ENCODE measurements at regions not wholly inside any gene's neighbourhood (a gene's known extent, or its start where the extent isn't known, plus 50 kb on each side); places are given as distances from the start of the nearest gene placed in this dataset.
"Not testable (repeated sequence)": the region's sequence is repeated elsewhere in the genome, so short reads cannot be mapped to it uniquely, and the experiment has no call there.

DNA sequence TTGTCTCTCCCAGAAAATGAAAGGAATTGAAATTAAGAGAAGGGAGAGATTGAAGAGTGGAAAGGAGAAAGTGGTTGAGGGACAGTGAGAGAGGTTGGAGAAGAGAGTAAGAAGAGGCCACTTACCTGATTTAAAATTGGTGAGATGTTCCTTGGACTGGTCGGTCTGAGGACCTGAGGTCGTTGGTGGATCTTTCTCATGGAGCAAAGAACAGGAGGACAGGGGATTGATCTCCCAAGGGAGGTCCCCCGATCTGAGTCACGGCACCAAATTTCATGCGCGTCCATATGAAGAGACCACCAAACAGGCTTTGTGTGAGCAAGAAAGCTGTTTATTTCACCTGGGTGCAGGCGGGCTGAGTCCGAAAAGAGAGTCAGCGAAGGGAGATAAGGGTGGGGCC is 415.7 kb upstream of the EPHA7 start:
- POLR2A ChIA-PET; H3K27ac ChIP-seq (ENCODE audit: insufficient read depth in 1 of 2, low read depth in 1 of 2, low read length in 2 of 2, poor library complexity in 1 of 2, severe bottlenecking in 2 of 2); CTCF ChIA-PET; H3K4me3 ChIP-seq (ENCODE audit: control insufficient read depth in 1 of 7, extremely low read depth in 1 of 7, insufficient read depth in 4 of 7, low read depth in 2 of 7, low read length in 6 of 7); H3K9me3 ChIP-seq (ENCODE audit: control extremely low read depth in 1 of 5, control insufficient read depth in 4 of 5, insufficient read depth in 2 of 5, low read depth in 1 of 5, low read length in 4 of 5); H3K27me3 ChIP-seq (replicated peaks in 2 of 5; ENCODE audit: control insufficient read depth in 4 of 5, insufficient read depth in 5 of 5, low read length in 4 of 5); H3K36me3 ChIP-seq (ENCODE audit: control insufficient read depth in 4 of 4, insufficient read depth in 4 of 4, low read length in 3 of 4); DNase-seq; H3K4me1 ChIP-seq (ENCODE audit: control extremely low read depth in 1 of 4, control insufficient read depth in 4 of 4, insufficient read depth in 4 of 4, low read length in 3 of 4): not testable (repeated sequence)
- 80% methylated on average over 4 of the region's 9 CpGs for WGBS (ENCODE audit: insufficient coverage)

DNA sequence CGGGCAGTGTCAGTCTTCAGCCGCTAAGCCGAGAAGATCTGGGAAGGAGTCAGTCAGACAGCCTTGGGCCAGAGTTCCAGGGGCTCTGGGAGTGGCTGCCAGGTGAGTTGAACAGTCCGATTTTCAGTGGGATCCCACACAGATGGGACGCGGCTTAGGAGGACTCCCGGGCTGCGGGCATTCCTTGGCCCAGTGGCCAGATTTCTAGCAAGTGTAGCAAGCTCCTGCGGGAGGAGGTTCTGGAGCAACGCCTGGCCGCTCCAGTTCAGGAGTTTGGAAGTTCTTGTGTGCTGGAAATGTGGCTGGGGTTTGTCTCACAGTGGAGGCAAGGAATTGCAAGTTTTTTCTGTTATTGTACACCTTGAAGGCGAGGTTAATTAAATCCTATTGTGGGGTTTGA is 414.0 kb upstream of the EPHA7 start:
- H3K9me3 ChIP-seq (ENCODE audit: control extremely low read depth in 1 of 5, control insufficient read depth in 4 of 5, insufficient read depth in 2 of 5, low read depth in 1 of 5, low read length in 4 of 5); DNase-seq; H3K27me3 ChIP-seq (replicated peaks in 2 of 5; ENCODE audit: control insufficient read depth in 4 of 5, insufficient read depth in 5 of 5, low read length in 4 of 5); H3K4me3 ChIP-seq (ENCODE audit: control insufficient read depth in 1 of 7, extremely low read depth in 1 of 7, insufficient read depth in 4 of 7, low read depth in 2 of 7, low read length in 6 of 7); H3K4me1 ChIP-seq (ENCODE audit: control extremely low read depth in 1 of 4, control insufficient read depth in 4 of 4, insufficient read depth in 4 of 4, low read length in 3 of 4); H3K27ac ChIP-seq (ENCODE audit: insufficient read depth in 1 of 2, low read depth in 1 of 2, low read length in 2 of 2, poor library complexity in 1 of 2, severe bottlenecking in 2 of 2); POLR2A ChIA-PET; H3K36me3 ChIP-seq (ENCODE audit: control insufficient read depth in 4 of 4, insufficient read depth in 4 of 4, low read length in 3 of 4); CTCF ChIA-PET: not testable (repeated sequence)
- WGBS (ENCODE audit: insufficient coverage), result 93% methylated on average over 8 of the region's 12 CpGs

DNA sequence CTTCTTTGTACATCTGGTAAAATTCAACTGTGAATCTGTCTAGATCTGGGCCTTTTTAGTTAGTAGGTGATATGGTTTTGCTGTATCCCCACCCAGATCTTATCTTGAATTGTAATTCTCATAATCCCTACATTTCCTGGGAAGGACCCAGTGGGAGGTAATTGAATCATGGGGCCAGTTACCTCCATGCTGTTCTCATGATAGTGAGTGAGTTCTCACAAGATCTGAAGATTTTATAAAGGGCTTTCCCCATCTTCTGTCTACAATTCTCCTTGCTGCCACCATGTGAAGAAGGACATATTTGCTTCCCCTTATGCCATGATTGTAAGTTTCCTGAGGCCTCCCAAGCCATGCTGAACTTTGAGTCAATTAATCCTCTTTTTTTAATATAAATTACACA is 410.4 kb upstream of the EPHA7 start:
- H3K36me3 ChIP-seq (ENCODE audit: control insufficient read depth in 4 of 4, insufficient read depth in 4 of 4, low read length in 3 of 4); CTCF ChIA-PET; H3K27me3 ChIP-seq (replicated peaks in 2 of 5; ENCODE audit: control insufficient read depth in 4 of 5, insufficient read depth in 5 of 5, low read length in 4 of 5); H3K4me1 ChIP-seq (ENCODE audit: control extremely low read depth in 1 of 4, control insufficient read depth in 4 of 4, insufficient read depth in 4 of 4, low read length in 3 of 4); H3K4me3 ChIP-seq (ENCODE audit: control insufficient read depth in 1 of 7, extremely low read depth in 1 of 7, insufficient read depth in 4 of 7, low read depth in 2 of 7, low read length in 6 of 7); POLR2A ChIA-PET; H3K27ac ChIP-seq (ENCODE audit: insufficient read depth in 1 of 2, low read depth in 1 of 2, low read length in 2 of 2, poor library complexity in 1 of 2, severe bottlenecking in 2 of 2); DNase-seq; H3K9me3 ChIP-seq (ENCODE audit: control extremely low read depth in 1 of 5, control insufficient read depth in 4 of 5, insufficient read depth in 2 of 5, low read depth in 1 of 5, low read length in 4 of 5): not testable (repeated sequence)

DNA sequence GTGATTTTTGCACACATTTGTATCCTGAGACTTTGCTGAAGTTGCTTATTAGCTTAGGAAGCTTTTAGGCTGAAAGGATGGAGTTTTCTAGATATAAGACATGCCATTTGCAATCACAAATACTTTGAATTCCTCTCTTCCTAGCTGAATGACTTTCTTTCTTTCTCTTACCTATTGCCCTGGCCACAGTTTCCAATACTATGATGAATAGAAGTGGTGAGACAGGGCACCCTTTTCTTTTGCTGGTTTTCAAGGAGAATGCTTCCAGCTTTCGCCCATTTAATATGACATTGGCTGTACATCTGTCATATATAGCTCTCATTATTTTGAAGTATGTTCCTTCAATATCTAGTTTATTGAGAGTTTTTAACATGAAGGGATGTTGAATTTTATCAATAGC is 409.6 kb upstream of the EPHA7 start:
- H3K9me3 ChIP-seq (ENCODE audit: control extremely low read depth in 1 of 5, control insufficient read depth in 4 of 5, insufficient read depth in 2 of 5, low read depth in 1 of 5, low read length in 4 of 5), result no peaks in the 10 kb centered on the region
- H3K4me3 ChIP-seq (ENCODE audit: control insufficient read depth in 1 of 7, extremely low read depth in 1 of 7, insufficient read depth in 4 of 7, low read depth in 2 of 7, low read length in 6 of 7), result no peak overlapping the region
- H3K27ac ChIP-seq (ENCODE audit: insufficient read depth in 1 of 2, low read depth in 1 of 2, low read length in 2 of 2, poor library complexity in 1 of 2, severe bottlenecking in 2 of 2), result no peak overlapping the region
- H3K4me1 ChIP-seq (ENCODE audit: control extremely low read depth in 1 of 4, control insufficient read depth in 4 of 4, insufficient read depth in 4 of 4, low read length in 3 of 4), result no peaks in the 10 kb centered on the region
- CTCF ChIA-PET, result no interaction called here
- no peaks in the 10 kb centered on the region for H3K27me3 ChIP-seq (replicated peaks in 2 of 5; ENCODE audit: control insufficient read depth in 4 of 5, insufficient read depth in 5 of 5, low read length in 4 of 5)
- POLR2A ChIA-PET, result no interaction called here
- DNase-seq, result no peak
- no CpG with 5 or more reads among the region's 1 CpG for WGBS (ENCODE audit: insufficient coverage)
- no peaks in the 10 kb centered on the region for H3K36me3 ChIP-seq (ENCODE audit: control insufficient read depth in 4 of 4, insufficient read depth in 4 of 4, low read length in 3 of 4)

DNA sequence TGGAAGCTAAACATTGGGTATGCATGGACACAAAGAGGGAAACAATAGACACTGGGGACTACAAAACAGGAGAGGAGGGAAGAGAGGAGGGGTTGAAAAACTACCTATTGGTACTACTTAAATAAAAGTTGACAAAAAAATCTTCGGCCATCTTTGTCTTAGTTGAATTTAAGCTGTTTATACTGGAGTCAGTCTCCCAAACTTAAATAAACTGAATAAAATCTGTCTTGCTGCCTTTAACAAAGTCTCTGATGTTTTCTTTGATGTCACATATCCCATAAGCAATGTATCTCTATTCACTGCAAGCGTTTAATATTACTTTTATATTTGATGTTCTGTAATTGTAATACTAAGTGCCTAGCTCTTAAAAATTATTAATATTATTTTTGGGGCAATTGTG is 409.2 kb upstream of the EPHA7 start:
- no CpG with 5 or more reads among the region's 2 CpGs for WGBS (ENCODE audit: insufficient coverage)
- Histone ChIP-seq H3K9me3 (ENCODE audit: control extremely low read depth in 1 of 5, control insufficient read depth in 4 of 5, insufficient read depth in 2 of 5, low read depth in 1 of 5, low read length in 4 of 5) (no peaks in the 10 kb centered on the region), H3K27me3 (replicated peaks in 2 of 5; ENCODE audit: control insufficient read depth in 4 of 5, insufficient read depth in 5 of 5, low read length in 4 of 5) (no peaks in the 10 kb centered on the region), H3K27ac (ENCODE audit: insufficient read depth in 1 of 2, low read depth in 1 of 2, low read length in 2 of 2, poor library complexity in 1 of 2, severe bottlenecking in 2 of 2) (no peak overlapping the region), H3K4me1 (ENCODE audit: control extremely low read depth in 1 of 4, control insufficient read depth in 4 of 4, insufficient read depth in 4 of 4, low read length in 3 of 4) (no peaks in the 10 kb centered on the region), H3K4me3 (ENCODE audit: control insufficient read depth in 1 of 7, extremely low read depth in 1 of 7, insufficient read depth in 4 of 7, low read depth in 2 of 7, low read length in 6 of 7) (no peak overlapping the region), H3K36me3 (ENCODE audit: control insufficient read depth in 4 of 4, insufficient read depth in 4 of 4, low read length in 3 of 4) (no peaks in the 10 kb centered on the region)
- CTCF ChIA-PET, result no interaction called here
- POLR2A ChIA-PET, result no interaction called here
- DNase-seq, result no peak

DNA sequence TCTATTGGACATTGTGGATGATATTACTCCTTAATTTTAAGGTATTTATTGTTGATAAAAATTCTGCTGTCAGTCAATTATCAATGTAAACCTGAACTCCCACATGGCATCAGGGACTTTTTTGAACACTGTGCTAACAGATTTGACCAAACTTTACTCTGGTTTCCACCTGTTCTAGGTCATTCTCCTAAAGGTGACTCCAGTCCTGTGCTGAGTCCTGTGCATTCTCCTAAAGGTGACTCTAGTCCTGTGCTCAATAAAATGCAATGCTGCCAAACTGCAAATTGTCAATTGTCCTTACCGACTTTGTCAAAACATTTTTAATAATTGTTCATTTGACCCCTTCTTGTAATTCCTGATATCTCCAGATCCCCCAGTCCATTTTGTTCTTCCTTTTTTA is 408.4 kb upstream of the EPHA7 start:
- POLR2A ChIA-PET, result no interaction called here
- no peak for DNase-seq
- WGBS (ENCODE audit: insufficient coverage), result 100% methylated on average over 1 of the region's 1 CpG
- Histone ChIP-seq H3K27ac (ENCODE audit: insufficient read depth in 1 of 2, low read depth in 1 of 2, low read length in 2 of 2, poor library complexity in 1 of 2, severe bottlenecking in 2 of 2) (no peak overlapping the region), H3K36me3 (ENCODE audit: control insufficient read depth in 4 of 4, insufficient read depth in 4 of 4, low read length in 3 of 4) (no peaks in the 10 kb centered on the region), H3K4me3 (ENCODE audit: control insufficient read depth in 1 of 7, extremely low read depth in 1 of 7, insufficient read depth in 4 of 7, low read depth in 2 of 7, low read length in 6 of 7) (no peak overlapping the region), H3K27me3 (replicated peaks in 2 of 5; ENCODE audit: control insufficient read depth in 4 of 5, insufficient read depth in 5 of 5, low read length in 4 of 5) (no peaks in the 10 kb centered on the region), H3K9me3 (ENCODE audit: control extremely low read depth in 1 of 5, control insufficient read depth in 4 of 5, insufficient read depth in 2 of 5, low read depth in 1 of 5, low read length in 4 of 5) (no peaks in the 10 kb centered on the region), H3K4me1 (ENCODE audit: control extremely low read depth in 1 of 4, control insufficient read depth in 4 of 4, insufficient read depth in 4 of 4, low read length in 3 of 4) (no peaks in the 10 kb centered on the region)
- CTCF ChIA-PET, result no interaction called here

DNA sequence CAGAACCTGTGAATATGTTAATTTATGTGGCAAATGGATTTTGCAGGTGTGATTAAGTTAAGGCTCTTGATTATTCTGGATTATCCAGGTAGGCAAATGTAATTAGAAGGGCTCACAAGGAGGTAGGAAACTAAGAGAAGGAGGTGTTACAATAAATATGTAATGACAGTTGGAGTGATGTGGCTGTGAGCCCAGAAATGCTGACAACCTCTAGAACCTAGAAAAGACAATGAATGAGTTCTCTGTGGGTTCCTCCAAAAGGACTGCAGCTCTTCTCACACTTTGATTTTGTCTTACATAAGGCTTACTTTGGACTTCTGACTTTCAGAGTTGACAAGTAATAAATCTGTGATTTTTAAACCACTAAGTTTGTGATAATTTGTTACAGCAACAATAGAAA is 406.6 kb upstream of the EPHA7 start:
- no peaks in the 10 kb centered on the region for H3K4me1 ChIP-seq (ENCODE audit: control extremely low read depth in 1 of 4, control insufficient read depth in 4 of 4, insufficient read depth in 4 of 4, low read length in 3 of 4)
- H3K36me3 ChIP-seq (ENCODE audit: control insufficient read depth in 4 of 4, insufficient read depth in 4 of 4, low read length in 3 of 4), result no peaks in the 10 kb centered on the region
- H3K4me3 ChIP-seq (ENCODE audit: control insufficient read depth in 1 of 7, extremely low read depth in 1 of 7, insufficient read depth in 4 of 7, low read depth in 2 of 7, low read length in 6 of 7), result no peak overlapping the region
- ChIA-PET CTCF (no interaction called here), POLR2A (no interaction called here)
- no peak overlapping the region for H3K27ac ChIP-seq (ENCODE audit: insufficient read depth in 1 of 2, low read depth in 1 of 2, low read length in 2 of 2, poor library complexity in 1 of 2, severe bottlenecking in 2 of 2)
- H3K9me3 ChIP-seq (ENCODE audit: control extremely low read depth in 1 of 5, control insufficient read depth in 4 of 5, insufficient read depth in 2 of 5, low read depth in 1 of 5, low read length in 4 of 5), result no peaks in the 10 kb centered on the region
- DNase-seq, result no peak
- H3K27me3 ChIP-seq (replicated peaks in 2 of 5; ENCODE audit: control insufficient read depth in 4 of 5, insufficient read depth in 5 of 5, low read length in 4 of 5), result no peaks in the 10 kb centered on the region

DNA sequence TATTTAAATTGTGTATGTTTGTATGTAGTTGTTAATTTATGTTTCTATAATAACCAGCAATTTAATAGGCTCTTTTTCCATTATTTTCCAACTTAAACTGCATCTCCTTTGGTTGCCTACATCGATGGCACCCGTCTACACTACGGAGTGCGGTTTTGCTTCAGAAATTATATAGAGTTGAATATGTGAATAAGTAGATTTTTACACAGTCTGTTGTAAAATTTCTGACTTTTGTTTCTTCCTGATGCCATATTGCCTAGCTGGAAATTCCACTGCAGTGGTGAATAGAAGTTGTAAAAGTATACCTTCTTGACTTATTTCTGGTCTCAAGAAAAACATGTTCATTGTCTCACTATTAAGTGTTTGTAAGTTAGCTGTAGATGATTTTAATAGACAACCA is 404.1 kb upstream of the EPHA7 start:
- WGBS (ENCODE audit: insufficient coverage), result 94% methylated on average over 3 of the region's 4 CpGs
- Histone ChIP-seq H3K4me1 (ENCODE audit: control extremely low read depth in 1 of 4, control insufficient read depth in 4 of 4, insufficient read depth in 4 of 4, low read length in 3 of 4) (no peaks in the 10 kb centered on the region), H3K27ac (ENCODE audit: insufficient read depth in 1 of 2, low read depth in 1 of 2, low read length in 2 of 2, poor library complexity in 1 of 2, severe bottlenecking in 2 of 2) (no peak overlapping the region), H3K36me3 (ENCODE audit: control insufficient read depth in 4 of 4, insufficient read depth in 4 of 4, low read length in 3 of 4) (no peaks in the 10 kb centered on the region), H3K27me3 (replicated peaks in 2 of 5; ENCODE audit: control insufficient read depth in 4 of 5, insufficient read depth in 5 of 5, low read length in 4 of 5) (no peaks in the 10 kb centered on the region), H3K4me3 (ENCODE audit: control insufficient read depth in 1 of 7, extremely low read depth in 1 of 7, insufficient read depth in 4 of 7, low read depth in 2 of 7, low read length in 6 of 7) (no peak overlapping the region), H3K9me3 (ENCODE audit: control extremely low read depth in 1 of 5, control insufficient read depth in 4 of 5, insufficient read depth in 2 of 5, low read depth in 1 of 5, low read length in 4 of 5) (no peaks in the 10 kb centered on the region)
- ChIA-PET CTCF (no interaction called here), POLR2A (no interaction called here)
- no peak for DNase-seq

Measured in common myeloid progenitor, CD34-positive (primary cell).